HepG2 (cell line): ENCODE measurements at regions not wholly inside any gene's neighbourhood (a gene's known extent, or its start where the extent isn't known, plus 50 kb on each side); places are given as distances from the start of the nearest gene placed in this dataset.

Source experiments
- ATAC-seq: fragments of 200-7000 bp; cut with Tn5 transposase; 3 replicates; pipeline ENCODE4 v1.9.1; 2020; ENCODE audit warnings: mild to moderate bottlenecking, moderate library complexity
- BruUV-seq: library from RNA; stranded (reverse); fragments of 400-500 nt; replicated peaks from 2 replicates; lab custom pipeline; 2021; lab: Mats Ljungman, UMichigan
- CTCF ChIA-PET: fragments of 300-600 bp; formaldehyde crosslinking; extraction: SDS; loops from one replicate; lab custom pipeline; 2021; ENCODE audit warnings: low total read pairs, inconsistent platforms, low intra/inter-chr PET ratio; lab: Yijun Ruan, JAX
- POLR2A ChIA-PET: fragments of 350-600 bp; sonication (Branson Sonifier 250); formaldehyde crosslinking; loops from one replicate; lab custom pipeline; 2020; ENCODE audit warnings: antibody characterized with exemption, inconsistent platforms; lab: Yijun Ruan, JAX
- DNase-seq: peaks from one replicate; pipeline ENCODE4 v3.0.0-alpha.2; 2015; ENCODE audit warnings: low spot score
- FAIRE-seq: peaks from 3 replicates; lab custom pipeline; 2011; peaks lifted over from hg19 to GRCh38; lab: Jason Lieb, UNC
- H2AFZ ChIP-seq: one replicate; pipeline ENCODE4 v1.6.1; 2011; ENCODE audit warnings: low read length, inconsistent platforms
- H3K27ac ChIP-seq: fragments of 300-600 bp; 3 replicates; pipeline ENCODE4 v1.8.0; 2011; ENCODE audit warnings: mixed run types, mild to moderate bottlenecking, mixed read lengths, low read length, inconsistent platforms; ENCODE audit not compliant: insufficient read depth; ENCODE audit errors: extremely low read length
- H3K27me3 ChIP-seq, 2 experiments: fragments of 200-600 bp in 1 of 2; 2 replicates in 1 of 2; 3 replicates in 1 of 2; pipeline versions ENCODE4 v1.6.0 to v1.8.0; 2011; ENCODE audit warnings: low read length in 2 of 2, mild to moderate bottlenecking in 2 of 2, moderate library complexity in 2 of 2, inconsistent platforms in 1 of 2; ENCODE audit not compliant: insufficient read depth in 2 of 2, control insufficient read depth in 1 of 2
- H3K36me3 ChIP-seq, 2 experiments: fragments of 200-600 bp in 1 of 2; replicated peaks in 1 of 2; 2 replicates in 1 of 2; 3 replicates in 1 of 2; pipeline versions ENCODE4 v1.5.1 to v1.8.0; 2011; ENCODE audit warnings: low read length in 2 of 2, inconsistent platforms in 1 of 2; ENCODE audit not compliant: insufficient read depth in 2 of 2, control insufficient read depth in 1 of 2
- H3K4me1 ChIP-seq: 2 replicates; pipeline ENCODE4 v1.5.1; 2012; ENCODE audit warnings: low read length, inconsistent platforms; ENCODE audit not compliant: insufficient read depth
- H3K4me2 ChIP-seq: 2 replicates; pipeline ENCODE4 v1.6.0; 2011; ENCODE audit warnings: low read depth, low read length, inconsistent platforms
- H3K4me3 ChIP-seq, 3 experiments: fragments of 200-600 bp in 1 of 3; sonication (generic), shearing (Covaris generic) in 1 of 3; replicated peaks in 1 of 3; 2 replicates each; pipeline ENCODE4 v1.5.1; 2011 to 2016; ENCODE audit warnings: low read length in 3 of 3, inconsistent platforms in 2 of 3, low read depth in 2 of 3, mild to moderate bottlenecking in 2 of 3, control low read depth in 1 of 3, mixed read lengths in 1 of 3; ENCODE audit not compliant: insufficient read depth in 1 of 3
- H3K79me2 ChIP-seq: one replicate; pipeline ENCODE4 v1.6.1; 2011; ENCODE audit warnings: low read length, inconsistent platforms; ENCODE audit not compliant: insufficient read depth
- H3K9ac ChIP-seq: 2 replicates; pipeline ENCODE4 v1.6.0; 2011; ENCODE audit warnings: mild to moderate bottlenecking, low read depth, low read length, inconsistent platforms; ENCODE audit not compliant: insufficient read depth
- H3K9me3 ChIP-seq: 2 replicates; pipeline ENCODE4 v1.5.1; 2012; ENCODE audit warnings: mild to moderate bottlenecking, low read length
- H4K20me1 ChIP-seq: 2 replicates; pipeline ENCODE4 v1.6.0; 2011; ENCODE audit warnings: inconsistent platforms, mild to moderate bottlenecking, low read length, moderate library complexity; ENCODE audit not compliant: insufficient read depth
- AGO1 ChIP-seq: fragments of 200-400 bp; formaldehyde crosslinking; IDR thresholded peaks from 2 replicates; pipeline ENCODE4 v1.6.1; 2017; ENCODE audit warnings: mild to moderate bottlenecking, low read depth, low read length, moderate library complexity; ENCODE audit not compliant: poor library complexity, severe bottlenecking
- ETV5 ChIP-seq: IDR thresholded peaks from 2 replicates; pipeline ENCODE4 v1.6.1; 2018; ENCODE audit warnings: missing biosample characterization, missing genetic modification reagents, inconsistent platforms, borderline replicate concordance
- FOXK1 ChIP-seq: sonication (generic); formaldehyde crosslinking; IDR thresholded peaks from 2 replicates; pipeline ENCODE4 v1.4.0; 2020; ENCODE audit warnings: low read depth, missing genetic modification reagents, borderline replicate concordance
- GABPB1 ChIP-seq: IDR thresholded peaks from 2 replicates; pipeline ENCODE4 v1.6.1; 2016; ENCODE audit warnings: mild to moderate bottlenecking, missing genetic modification reagents, moderate library complexity, missing compliant biosample characterization
- HNF4A ChIP-seq: sonication (generic); formaldehyde crosslinking; IDR thresholded peaks from 2 replicates; pipeline ENCODE4 v1.4.0; 2020; ENCODE audit warnings: missing genetic modification reagents
- HNF4G ChIP-seq, 2 experiments: sonication (generic) in 1 of 2; formaldehyde crosslinking in 1 of 2; IDR thresholded peaks; 2 replicates each; pipeline versions ENCODE4 v1.4.0 to v1.6.1; 2011 to 2020; ENCODE audit warnings: borderline replicate concordance in 2 of 2, low read depth in 2 of 2, mild to moderate bottlenecking in 2 of 2, low read length in 1 of 2, missing genetic modification reagents in 1 of 2, moderate library complexity in 1 of 2
- HOXA3 ChIP-seq: sonication (generic); formaldehyde crosslinking; IDR thresholded peaks from 2 replicates; pipeline ENCODE4 v1.5.0; 2020; ENCODE audit warnings: missing genetic modification reagents
- LCORL ChIP-seq, 2 experiments: fragments of 450-650 bp in 1 of 2; sonication (generic) in 1 of 2; formaldehyde crosslinking in 1 of 2; IDR thresholded peaks; 2 replicates each; pipeline versions ENCODE4 v1.5.0 to v1.6.1; 2017 to 2020; ENCODE audit warnings: antibody characterized with exemption in 1 of 2, missing genetic modification reagents in 1 of 2
- MAX ChIP-seq: IDR thresholded peaks from 2 replicates; pipeline ENCODE4 v1.6.1; 2012; ENCODE audit warnings: inconsistent platforms
- MBNL3 ChIP-seq: fragments of 250-450 bp; sonication (Bioruptor Pico); conservative IDR thresholded peaks from 2 replicates; pipeline ENCODE4 v1.8.0; 2022; ENCODE audit warnings: mild to moderate bottlenecking, inconsistent platforms
- PAX8 ChIP-seq: sonication (generic); formaldehyde crosslinking; IDR thresholded peaks from 2 replicates; pipeline ENCODE4 v1.8.0; 2022; ENCODE audit warnings: mild to moderate bottlenecking, missing genetic modification reagents, borderline replicate concordance
- RXRB ChIP-seq: IDR thresholded peaks from 2 replicates; pipeline ENCODE4 v1.6.1; 2016; ENCODE audit warnings: borderline replicate concordance, missing genetic modification reagents, missing compliant biosample characterization
- TMF1 ChIP-seq: sonication (generic); formaldehyde crosslinking; IDR thresholded peaks from 2 replicates; pipeline ENCODE4 v1.8.1; 2022; ENCODE audit warnings: low read depth, missing genetic modification reagents
- ZBTB38 ChIP-seq: sonication (generic); formaldehyde crosslinking; IDR thresholded peaks from 2 replicates; pipeline ENCODE4 v1.5.1; 2020; ENCODE audit warnings: mild to moderate bottlenecking, missing genetic modification reagents
- ZNF570 ChIP-seq: sonication (generic); formaldehyde crosslinking; IDR thresholded peaks from 2 replicates; pipeline ENCODE4 v1.4.0; 2020; ENCODE audit warnings: mild to moderate bottlenecking, missing genetic modification reagents, borderline replicate concordance
- ZNF687 ChIP-seq: sonication (generic); formaldehyde crosslinking; IDR thresholded peaks from 2 replicates; pipeline ENCODE4 v1.5.1; 2020; ENCODE audit warnings: mild to moderate bottlenecking, missing genetic modification reagents, moderate library complexity
- ZNF766 ChIP-seq: sonication (generic); formaldehyde crosslinking; IDR thresholded peaks from 2 replicates; pipeline ENCODE4 v1.5.0; 2020; ENCODE audit warnings: missing genetic modification reagents, borderline replicate concordance
- ZNF775 ChIP-seq: sonication (generic); formaldehyde crosslinking; IDR thresholded peaks from 2 replicates; pipeline ENCODE4 v1.4.0; 2020; ENCODE audit warnings: missing genetic modification reagents, mild to moderate bottlenecking, moderate library complexity, borderline replicate concordance
- WGBS: methylation state at CpG from one replicate; pipeline ENCODE4 v1.1.6; 2017; ENCODE audit warnings: low lambda C conversion rate; 5-methylcytosine and 5-hydroxymethylcytosine counted together
- in situ Hi-C: cut with HindIII; loops from 2 replicates; pipeline ENCODE4 v1.10.0; 2017; ENCODE audit warnings: low pct_unique_long_range_greater_than_20kb; ENCODE audit not compliant: extremely low pct_ligation_motif_present
- intact Hi-C: fragments of 100-400 bp; cut with micrococcal nuclease; formaldehyde crosslinking; loops from one replicate; pipeline ENCODE4 v1.10.0; 2022; ENCODE audit not compliant: unreplicated experiment

GRCh38 chr2:10216677-10217488 lies 85.8 kb upstream of the HPCAL1 start:
- no peaks in the 10 kb centered on the region for H3K79me2 ChIP-seq
- peaks cover 23% of the 10 kb centered on the region for H3K4me1 ChIP-seq
- H2AFZ ChIP-seq: no peak overlapping the region
- DNase-seq (peak; percentile 45), ATAC-seq (peak; percentile 3), FAIRE-seq (no peak)
- H3K4me3 ChIP-seq: no peak overlapping the region
- in situ Hi-C loops: no loop called here
- POLR2A ChIA-PET: no interaction called here
- CTCF ChIA-PET: no interaction called here
- intact Hi-C loops: no loop called here
- H3K27ac ChIP-seq: no peak overlapping the region
- no peaks in the 10 kb centered on the region for H3K9me3 ChIP-seq
- no TSS peak for BruUV-seq
- peaks cover 1 to 11% of the 10 kb centered on the region in 2 experiments; a peak in 4 of 5 replicates for H3K27me3 ChIP-seq
- H3K4me2 ChIP-seq: no peak overlapping the region
- no peaks in the 10 kb centered on the region for H3K36me3 ChIP-seq
- 68% methylated on average over 28 of the region's 28 CpGs for whole genome bisulfite sequencing
- H3K9ac ChIP-seq: no peak overlapping the region
- no peaks in the 10 kb centered on the region for H4K20me1 ChIP-seq
- TF ChIP-seq RXRB (CRISPR knock-in tag) (0 out of 2 replicates have a peak, but pooled peaks have one; percentile 17), LCORL (IDR thresholded peaks at IDR 0.05) (no peak), LCORL (CRISPR knock-in tag; IDR thresholded peaks at IDR 0.05) (no peak), ZNF570 (no peak), ZNF687 (CRISPR knock-in tag) (0 out of 2 replicates have a peak, but pooled peaks have one; percentile 44), MAX (peak; percentile 48; the same call in 1 of the 2 replicates), AGO1 (peak; percentile 41), GABPB1 (CRISPR knock-in tag) (peak; percentile 31; the same call in 1 of the 2 replicates), HNF4A (CRISPR knock-in tag) (peak; percentile 70), ZNF766 (CRISPR knock-in tag) (peak; percentile 85), MBNL3 (CRISPR knock-in tag) (no peak), PAX8 (CRISPR knock-in tag) (no peak), FOXK1 (no peak), ETV5 (peak; percentile 56; the same call in 1 of the 2 replicates), TMF1 (CRISPR knock-in tag) (no peak), HOXA3 (CRISPR knock-in tag) (peak; percentile 46; the same call in 1 of the 2 replicates), ZNF775 (CRISPR knock-in tag) (no peak), HNF4G (IDR thresholded peaks at IDR 0.05; ENCODE audit: borderline replicate concordance, low read depth, low read length) (peak; percentile 53; the same call in 1 of the 2 replicates), HNF4G (CRISPR knock-in tag; IDR thresholded peaks at IDR 0.05; ENCODE audit: borderline replicate concordance, low read depth) (no peak), ZBTB38 (CRISPR knock-in tag) (peak; percentile 48; the same call in 1 of the 2 replicates)
